SK-N-SH (cell line): ENCODE measurements at regions not wholly inside any gene's neighbourhood (a gene's known extent, or its start where the extent isn't known, plus 50 kb on each side); places are given as distances from the start of the nearest gene placed in this dataset.

Experiments
- GATA2 ChIP-seq: sonication (generic); formaldehyde crosslinking; IDR thresholded peaks from 2 replicates; pipeline ENCODE4 v1.5.0; 2020; ENCODE audit warnings: mild to moderate bottlenecking, missing genetic modification reagents
- YY1 ChIP-seq: IDR thresholded peaks from 2 replicates; pipeline ENCODE4 v1.4.0; 2012; ENCODE audit warnings: low read depth, mild to moderate bottlenecking

DNA sequence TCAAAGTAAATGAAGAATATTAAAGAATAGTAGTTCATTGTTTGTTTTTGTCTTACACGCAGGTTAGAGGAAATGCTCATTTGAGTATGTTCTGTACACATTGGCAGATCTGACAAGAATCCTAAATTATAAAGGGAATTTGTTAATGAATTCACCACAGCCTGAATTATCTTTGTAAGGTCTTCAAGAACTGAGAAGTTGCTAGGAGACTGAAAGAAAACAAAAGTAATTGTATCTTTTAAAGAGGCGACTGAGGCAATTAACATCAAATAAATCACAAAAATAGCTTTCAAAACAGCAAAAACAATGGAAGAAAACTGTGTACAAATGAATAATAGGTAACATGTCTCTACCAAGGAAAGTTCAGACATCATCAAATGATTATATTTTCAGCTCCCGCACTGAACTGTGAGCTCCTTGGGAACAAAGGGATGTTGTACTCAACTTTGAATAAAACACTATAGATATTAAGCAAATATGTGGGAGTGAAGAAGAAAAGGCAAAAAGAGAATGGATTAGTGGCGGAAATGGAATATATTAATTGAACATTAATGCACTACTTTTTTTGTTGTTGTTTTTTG is 51.7 kb upstream of the ATIC start:
- TF ChIP-seq GATA2 (CRISPR knock-in tag) (no peak), YY1 (no peak)
